GM21390 (cell line): ENCODE measurements at regions not wholly inside any gene's neighbourhood (a gene's known extent, or its start where the extent isn't known, plus 50 kb on each side); places are given as distances from the start of the nearest gene placed in this dataset.
"Not testable (repeated sequence)": the region's sequence is repeated elsewhere in the genome, so short reads cannot be mapped to it uniquely, and the experiment has no call there.

Source experiments
- ATAC-seq: cut with Tn5 transposase; IDR thresholded peaks from one replicate; pipeline ENCODE4 v1.9.1; 2021; ENCODE audit not compliant: unreplicated experiment

DNA sequence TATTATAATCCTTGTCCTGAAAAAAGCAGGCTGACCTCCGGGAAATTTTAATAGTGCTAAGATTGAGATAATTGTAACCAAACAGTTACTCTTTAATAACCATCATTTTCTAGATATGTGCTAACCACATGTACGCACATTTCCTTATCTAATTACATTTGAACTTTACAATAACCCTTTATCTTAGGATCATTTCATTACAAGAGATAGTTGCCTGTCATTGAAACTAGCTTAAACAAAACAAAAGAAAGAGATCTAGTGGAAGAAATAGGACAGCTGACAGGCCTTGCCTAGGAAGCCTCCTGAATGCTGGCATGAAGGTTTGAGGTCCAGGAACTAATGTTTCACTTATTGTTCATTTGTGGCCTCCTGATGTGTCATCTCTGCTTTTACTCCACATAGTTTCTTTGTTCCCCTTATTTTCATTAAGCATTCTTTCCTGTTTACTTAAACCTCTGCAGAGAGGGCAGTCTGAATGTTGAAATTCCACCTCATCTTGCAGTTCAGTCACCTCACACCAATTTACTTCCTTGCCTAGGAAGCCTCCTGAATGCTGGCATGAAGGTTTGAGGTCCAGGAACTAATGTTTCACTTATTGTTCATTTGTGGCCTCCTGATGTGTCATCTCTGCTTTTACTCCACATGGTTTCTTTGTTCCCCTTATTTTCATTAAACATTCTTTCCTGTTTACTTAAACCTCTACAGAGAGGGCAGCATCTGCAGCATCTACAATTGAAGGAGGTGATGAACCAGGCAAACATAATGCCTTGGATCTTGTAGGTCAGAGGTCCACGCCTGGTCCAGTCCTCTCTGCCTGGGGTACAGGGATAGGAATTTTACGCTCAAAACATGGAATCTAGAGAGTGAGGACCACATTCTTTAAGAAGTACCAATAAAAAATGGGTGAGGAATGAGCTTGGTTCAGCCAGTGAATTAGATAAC is 247.5 kb downstream of the SPATA31A6 start:
- not testable (repeated sequence) for ATAC-seq

DNA sequence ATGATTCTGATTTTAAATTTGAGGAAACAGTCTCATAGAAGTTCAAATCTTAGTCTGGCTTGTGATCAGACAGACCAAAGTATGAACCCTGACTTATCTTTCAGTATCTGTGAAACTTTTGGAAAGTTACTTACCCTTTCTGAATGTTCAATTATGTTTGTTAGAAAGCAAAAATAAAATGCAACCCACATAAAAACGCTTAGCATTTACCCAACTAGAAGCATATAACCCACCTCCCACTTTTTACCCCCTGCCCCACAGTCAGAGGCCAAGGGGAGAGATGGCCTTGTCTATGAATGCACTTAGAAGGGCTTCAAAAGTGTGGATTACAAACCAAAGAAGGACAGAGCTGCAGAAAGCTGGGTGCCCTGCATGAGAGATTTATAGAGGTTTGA is 248.2 kb downstream of the SPATA31A6 start:
- not testable (repeated sequence) for ATAC-seq

DNA sequence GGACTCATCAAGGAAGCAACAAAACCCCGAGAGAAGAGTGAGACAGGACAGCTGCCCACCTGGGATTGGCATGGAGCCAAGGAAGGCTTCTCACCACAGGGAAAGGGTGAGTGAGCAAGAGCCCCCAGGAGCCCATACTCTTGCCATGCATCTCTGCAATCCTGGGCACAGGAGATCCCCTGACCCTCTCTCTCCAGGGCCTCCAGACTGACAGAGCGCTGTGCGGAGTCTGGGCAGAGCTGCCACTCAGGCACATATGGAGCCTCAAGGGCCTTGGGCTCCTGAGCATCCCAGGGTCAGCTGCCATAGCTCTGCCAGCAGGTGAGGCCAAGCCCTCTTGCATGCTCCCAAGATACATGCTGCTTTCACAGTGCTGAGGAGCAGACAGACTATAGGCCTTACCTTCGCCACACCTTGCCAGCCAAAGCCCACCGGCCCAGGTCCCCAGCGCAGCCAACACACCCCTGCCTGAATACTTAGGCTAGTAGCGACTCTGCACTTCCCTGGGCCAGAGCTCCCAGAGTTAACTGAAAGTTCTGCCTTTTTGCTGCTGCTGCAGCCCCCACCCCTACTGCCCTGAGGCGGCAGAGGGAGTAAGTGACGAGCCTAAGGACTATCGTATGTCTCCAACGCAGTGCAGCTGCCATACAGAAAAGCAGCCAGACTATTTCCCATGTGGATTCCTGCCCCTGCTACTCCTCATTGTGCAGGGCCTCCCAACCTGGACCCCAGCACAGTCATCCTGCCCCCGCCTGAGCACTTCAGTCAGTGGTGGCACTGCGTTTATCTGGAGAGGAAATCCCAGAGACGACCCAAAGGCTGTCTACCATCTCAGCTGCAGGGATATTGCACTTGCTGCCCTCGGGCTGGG is 251.6 kb downstream of the SPATA31A6 start:
- not testable (repeated sequence) for ATAC-seq

DNA sequence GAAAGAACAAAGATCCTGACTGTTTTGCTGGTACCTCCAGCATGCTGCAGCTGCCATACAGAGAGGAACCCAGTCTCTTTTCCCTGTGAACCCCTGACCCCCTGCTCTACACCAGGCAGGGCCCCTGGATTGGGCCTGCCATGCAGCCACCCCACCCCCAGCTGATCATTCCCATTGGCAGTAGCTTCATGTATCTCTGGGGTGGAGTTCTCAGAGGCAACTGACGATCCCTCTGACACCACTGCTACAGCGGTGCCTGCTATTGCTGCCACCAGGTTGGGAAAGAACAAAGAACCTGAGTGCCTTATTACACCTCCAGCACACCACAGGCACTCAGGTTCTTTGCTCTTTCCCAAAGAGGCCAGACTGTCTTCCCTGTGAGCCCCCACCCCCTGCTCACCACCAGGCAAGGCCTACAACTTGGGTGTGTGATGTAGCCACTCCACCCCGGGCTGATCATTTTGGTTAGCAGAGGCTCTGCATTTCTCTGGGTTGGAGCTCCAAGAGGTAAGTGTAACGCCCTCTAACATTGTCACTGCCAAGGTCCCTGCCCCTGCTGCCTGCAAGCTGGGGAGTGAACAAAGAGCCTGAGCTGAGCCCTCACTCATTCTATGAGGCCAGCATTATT is 252.4 kb downstream of the SPATA31A6 start:
- ATAC-seq: not testable (repeated sequence)

DNA sequence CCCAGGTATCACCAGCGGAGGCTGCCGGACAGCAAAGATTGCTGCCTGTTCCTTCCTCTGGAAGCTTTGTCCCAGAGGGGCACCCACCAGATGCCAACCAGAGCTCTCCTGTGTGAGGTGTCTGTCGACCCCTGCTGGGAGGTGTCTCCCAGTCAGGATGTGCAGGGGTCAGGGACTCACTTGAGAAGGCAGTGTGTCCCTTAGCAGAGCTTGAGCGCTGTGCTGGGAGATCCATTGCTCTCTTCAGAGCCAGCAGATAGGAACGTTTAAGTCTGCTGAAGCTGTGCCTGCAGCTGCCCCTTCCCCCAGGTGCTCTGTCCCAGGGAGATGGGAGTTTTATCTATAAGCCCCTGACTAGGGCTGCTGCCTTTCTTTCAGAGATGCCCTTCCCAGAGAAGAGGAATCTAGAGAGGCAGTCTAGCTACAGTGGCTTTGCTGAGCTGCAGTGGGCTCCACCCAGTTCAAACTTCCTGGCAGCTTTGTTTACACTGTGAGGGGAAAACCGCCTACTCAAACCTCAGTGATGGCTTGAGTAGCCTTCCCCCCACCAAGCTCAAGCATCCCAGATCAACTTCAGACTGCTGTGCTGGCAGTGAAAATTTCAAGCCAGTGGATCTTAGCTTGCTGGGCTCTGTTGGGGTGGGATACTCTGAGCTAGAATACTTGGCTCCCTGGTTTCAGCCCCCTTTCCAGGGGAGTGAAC is 253.7 kb downstream of the SPATA31A6 start:
- ATAC-seq: not testable (repeated sequence)

DNA sequence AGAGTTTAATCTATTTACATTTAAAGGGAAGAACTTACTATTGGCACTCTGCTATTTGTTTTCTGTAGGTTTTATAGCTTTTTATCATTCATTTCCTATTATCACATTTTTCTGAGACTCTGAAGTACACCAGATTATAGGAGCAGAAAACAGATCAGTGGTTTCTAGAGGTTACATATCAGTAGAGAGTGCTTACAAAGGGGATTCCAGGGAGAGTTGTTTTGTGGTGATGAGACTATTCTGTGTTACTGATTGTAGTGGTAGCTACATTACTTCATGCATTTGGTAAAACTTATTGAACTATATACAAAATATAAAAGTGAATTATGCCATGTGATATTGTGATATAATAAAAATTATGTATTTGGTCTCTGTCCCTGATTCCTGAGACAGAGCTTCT is 259.2 kb downstream of the SPATA31A6 start:
- not testable (repeated sequence) for ATAC-seq

DNA sequence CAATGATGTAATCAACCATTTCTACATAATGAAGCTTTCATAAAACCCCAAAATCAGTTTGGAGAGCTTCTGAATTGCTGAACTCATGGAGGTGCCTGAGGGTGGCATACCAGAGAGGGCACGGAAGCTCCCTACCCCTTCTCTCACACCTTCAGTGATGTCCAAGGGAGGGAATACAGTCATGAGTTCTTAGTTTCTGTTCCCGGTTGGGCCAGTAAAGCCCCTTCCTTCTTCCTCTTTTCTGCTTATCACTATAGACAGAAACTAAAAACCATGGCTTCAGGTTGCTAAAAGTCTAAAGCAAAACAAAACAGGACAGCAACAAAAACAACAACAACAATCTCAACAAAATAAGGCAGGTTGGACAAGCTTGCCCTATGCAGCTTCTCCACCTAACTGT is 260.0 kb downstream of the SPATA31A6 start:
- peak; percentile 81 for ATAC-seq

DNA sequence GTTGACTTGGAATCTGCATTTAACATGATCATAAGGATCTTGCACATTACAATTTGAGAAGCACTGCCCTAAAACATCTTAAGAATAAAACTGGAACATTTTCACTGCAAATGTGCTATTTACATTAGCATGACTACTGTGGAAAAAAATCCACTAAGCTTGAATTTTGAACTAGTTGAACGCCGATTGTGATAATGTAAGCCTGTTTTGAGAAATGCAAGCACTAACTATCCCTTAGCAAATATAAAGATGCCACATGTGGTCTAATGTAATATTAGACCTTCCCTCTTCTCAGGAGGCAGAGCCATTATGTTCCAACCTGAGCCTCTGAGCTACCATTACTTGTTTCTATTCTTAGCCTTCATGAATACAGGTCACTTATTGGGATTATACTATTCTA is 278.0 kb downstream of the SPATA31A6 start:
- not testable (repeated sequence) for ATAC-seq

DNA sequence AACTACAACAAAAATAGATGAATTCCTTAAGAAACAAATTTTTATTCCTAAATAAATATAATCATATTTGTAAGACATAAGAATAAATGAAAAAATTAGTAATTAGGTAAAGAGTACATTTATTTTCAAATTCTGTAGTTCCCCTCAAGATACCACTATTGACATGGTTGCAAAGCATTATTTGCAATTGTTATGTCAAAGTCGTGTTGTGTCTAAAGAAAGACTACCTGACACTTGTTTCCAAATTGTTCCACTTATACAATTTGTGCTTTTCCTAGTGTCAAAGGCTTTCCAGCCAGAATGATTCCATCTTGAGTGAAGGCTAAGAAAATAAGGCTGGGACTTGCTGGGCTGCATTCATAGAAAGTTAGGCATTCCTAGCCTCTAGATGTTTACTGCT is 278.4 kb downstream of the SPATA31A6 start:
- not testable (repeated sequence) for ATAC-seq

DNA sequence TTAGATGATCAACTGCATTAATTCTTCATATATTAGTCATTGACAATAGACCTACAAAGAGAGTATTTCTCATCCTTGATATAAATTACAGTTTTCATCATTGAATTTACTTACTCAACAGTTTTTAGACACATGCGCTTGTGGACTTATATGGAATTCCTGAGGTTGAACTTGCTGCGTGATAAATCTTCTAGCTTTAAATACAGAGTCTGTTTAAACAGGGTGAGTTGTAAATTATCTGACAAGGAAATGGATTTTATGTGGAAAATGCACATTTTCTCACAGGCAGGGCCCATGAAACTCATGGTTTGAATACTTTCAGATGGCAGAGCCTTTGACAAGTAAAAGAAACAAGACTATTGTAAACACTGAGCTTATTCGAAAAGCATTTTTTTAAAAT is 280.5 kb downstream of the SPATA31A6 start:
- ATAC-seq: not testable (repeated sequence)

DNA sequence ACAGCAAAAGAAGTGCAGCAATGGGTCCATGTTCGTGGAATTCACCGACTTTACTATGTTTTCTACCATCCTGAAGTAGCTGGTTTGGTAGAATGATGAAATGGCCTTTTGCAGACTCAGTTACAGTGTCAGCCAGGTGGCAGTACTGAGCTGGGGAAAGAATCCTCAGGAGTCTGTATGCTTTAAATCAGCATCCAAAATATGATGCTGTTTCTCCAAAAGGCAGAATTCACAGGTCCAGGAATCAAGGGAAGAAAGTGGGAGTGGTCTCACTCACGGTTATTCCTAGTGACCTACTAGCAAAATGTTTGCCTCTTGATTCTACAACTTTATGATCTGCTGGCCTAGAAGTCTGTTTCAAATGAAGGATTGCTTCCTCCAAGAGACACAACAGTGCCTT is 287.1 kb downstream of the SPATA31A6 start:
- not testable (repeated sequence) for ATAC-seq

DNA sequence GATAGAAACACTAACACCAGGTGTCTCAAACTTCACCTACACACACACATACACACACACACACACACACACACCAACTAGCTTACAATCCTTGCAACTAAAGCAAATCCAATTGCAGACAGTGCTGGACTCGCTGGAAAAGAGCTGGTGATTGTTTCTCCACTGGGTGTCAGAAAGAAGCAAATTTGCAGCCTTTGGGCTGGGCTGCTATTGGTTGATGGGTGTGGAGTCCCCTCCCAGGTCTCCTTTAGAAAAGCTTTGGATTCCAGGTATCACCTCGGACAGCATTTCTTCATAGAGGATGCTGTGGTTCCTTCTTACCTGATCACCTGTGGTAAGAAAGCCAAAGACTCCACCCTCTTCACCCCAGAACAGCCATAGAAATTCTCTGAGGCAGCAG is 307.5 kb downstream of the SPATA31A6 start:
- not testable (repeated sequence) for ATAC-seq

DNA sequence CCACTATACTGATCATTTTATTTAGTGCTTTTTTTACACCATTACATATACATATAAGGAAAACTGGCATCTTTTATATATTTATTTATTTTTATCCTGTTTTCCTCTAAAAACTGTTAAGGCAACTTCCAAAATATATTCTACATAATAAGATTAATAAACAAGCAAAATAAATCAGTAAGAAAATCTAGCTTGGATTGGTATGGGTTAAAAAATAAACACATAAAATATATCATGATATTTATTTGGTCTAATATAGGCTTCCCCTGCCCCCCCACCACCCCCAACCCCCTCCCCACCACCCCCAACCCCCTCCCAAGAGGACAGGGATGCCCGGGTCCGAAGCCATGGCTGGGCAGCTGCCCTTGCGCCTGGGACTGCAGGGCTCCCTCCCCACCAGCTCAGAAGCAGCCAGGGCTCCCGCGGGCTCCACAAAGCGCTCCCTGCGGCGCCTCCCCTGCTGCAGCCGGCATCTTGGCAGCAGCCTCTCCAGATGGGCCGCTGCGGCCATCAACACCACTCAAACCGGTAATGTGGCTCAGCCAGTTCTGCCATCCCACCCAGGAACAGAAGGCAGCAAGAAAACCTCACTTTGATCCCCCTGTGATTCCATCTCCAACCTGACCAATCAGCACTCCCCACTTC is 319.3 kb downstream of the SPATA31A6 start:
- ATAC-seq: not testable (repeated sequence)

DNA sequence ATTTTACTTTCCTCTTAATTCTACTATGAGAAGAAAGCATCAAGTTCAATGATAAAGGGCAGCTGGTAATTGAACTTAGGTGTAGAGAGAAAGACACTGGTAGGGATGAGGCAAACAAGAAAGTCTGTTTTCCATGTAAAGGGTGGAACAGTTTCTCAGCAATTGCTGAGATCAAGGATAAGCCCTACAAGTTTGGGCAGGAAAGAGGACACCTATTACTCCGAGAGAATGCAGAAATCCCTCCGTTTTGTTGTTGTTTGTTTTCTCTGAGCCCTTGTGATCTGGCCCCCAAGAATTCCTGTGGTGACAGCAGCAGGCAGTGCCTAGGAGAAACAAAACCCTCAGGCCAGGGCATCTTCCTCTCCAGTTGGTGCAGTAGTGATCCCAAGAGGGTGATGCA is 324.7 kb downstream of the SPATA31A6 start:
- not testable (repeated sequence) for ATAC-seq

DNA sequence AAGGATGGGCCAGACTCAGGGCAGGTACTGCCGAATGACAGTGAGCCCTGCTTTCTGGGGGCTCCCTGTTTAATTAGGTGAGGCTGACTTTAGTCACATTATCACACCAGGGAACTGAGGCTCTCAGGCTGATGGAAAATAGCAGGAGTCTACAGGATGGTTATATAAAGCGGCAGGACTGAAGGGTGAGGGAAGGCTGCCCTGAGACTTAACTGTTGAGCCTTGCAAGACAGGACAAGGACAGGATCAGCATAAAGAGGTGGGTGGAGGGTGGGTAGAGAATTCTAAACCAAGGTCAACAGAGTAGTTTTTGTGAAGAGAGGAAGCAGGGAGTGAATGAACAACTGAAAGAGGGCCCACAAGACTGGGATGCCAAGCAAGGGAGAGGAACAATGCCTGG is 330.1 kb downstream of the SPATA31A6 start:
- ATAC-seq: not testable (repeated sequence)

DNA sequence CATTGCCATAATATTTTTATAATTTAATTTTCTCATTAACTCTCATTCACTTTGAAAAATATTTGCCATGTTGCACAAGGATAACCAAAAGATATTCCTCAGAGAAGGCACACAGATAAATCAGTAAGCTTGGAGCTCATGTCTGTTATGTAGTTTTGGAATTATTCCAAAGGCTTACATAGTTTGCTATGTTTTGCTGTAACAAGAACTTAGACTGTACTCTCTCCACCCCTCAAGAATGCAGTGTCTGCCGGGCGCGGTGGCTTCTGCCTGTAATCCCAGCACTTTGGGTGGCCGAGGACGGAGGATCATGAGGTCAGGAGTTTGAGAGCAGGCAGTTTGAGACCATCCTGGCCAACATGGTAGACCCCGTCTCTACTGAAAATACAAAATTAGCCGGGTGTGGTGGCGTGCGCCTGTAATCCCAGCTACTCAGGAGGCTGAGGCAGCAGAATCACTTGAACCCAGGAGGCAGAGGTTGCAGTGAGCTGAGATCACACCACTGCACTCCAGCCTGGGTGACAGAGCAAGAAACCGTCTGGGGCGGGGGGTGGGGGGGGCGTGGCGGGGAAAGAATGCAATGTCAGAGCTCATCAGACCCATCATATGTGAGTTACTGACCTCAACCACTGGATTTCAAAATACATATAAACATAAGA is 351.0 kb downstream of the SPATA31A6 start:
- not testable (repeated sequence) for ATAC-seq

DNA sequence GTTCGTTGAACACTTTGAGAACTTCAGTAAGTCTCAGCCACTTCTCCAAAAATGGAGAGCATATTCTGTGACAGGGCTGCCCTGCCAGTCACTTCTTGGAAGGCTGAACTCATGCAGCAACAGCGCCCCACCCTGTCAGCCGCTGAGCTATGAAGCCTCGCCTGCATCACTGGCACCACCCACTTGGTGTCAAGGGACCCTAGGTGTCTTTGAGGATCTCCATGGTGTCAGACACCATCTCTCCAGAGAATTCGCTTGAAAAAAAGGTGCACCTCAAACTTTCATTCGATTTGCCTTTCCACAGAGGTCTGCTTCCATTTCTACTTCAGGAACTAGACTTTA is 351.5 kb downstream of the SPATA31A6 start:
- ATAC-seq: not testable (repeated sequence)

DNA sequence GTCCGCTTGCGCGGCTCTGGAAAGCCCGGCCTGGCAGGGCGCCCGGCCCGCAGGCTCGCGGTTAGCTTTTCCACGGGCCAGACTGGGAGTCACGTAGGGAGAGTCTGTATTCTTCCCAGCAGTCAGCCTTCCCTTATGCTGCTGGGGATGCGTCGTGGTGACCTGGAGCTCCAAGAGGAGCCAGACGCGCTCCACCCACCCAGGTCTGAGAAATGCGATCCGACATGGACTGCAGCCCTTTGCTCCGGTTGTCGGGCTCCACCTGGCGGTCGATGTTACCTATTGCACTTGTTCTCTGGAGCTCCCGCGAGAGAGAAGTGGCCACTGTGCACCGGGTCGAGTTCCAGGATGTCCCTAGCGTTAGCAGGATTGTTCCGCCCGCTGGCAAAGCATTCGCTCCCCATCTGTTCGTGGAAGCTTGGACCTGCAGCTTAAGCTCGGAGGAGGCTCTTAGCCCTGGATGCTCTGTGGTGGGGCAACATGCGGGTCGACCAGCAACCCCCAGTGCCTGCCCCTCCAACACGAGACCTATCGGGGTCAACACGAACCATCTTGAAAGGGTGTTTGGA is 367.4 kb downstream of the SPATA31A6 start:
- ATAC-seq: not testable (repeated sequence)

DNA sequence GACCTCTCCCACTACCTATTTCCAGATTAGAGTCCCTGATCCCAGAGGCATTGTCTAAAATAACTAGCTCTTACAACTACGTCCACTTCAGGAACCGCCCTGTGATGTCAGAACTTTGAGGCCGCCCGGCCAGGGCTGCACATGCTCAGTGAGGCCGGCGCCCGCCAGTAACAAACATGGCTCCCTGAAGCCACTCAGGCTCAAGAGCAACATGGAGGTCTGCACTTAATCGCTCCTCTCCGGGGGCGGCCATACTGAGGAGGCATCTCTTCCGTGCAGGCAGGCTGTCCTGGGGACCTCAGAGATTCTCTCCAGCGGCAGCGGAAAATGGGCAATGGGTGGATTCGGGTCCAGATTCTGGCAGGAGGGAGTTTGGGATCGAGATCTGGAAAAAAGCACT is 385.1 kb downstream of the SPATA31A6 start:
- ATAC-seq: not testable (repeated sequence)
